HepG2 (cell line): ENCODE measurements at regions not wholly inside any gene's neighbourhood (a gene's known extent, or its start where the extent isn't known, plus 50 kb on each side); places are given as distances from the start of the nearest gene placed in this dataset.

Experiments used
- ATAC-seq: fragments of 200-7000 bp; cut with Tn5 transposase; 3 replicates; pipeline ENCODE4 v1.9.1; 2020; ENCODE audit warnings: mild to moderate bottlenecking, moderate library complexity
- BruUV-seq: library from RNA; stranded (reverse); fragments of 400-500 nt; replicated peaks from 2 replicates; lab custom pipeline; 2021; lab: Mats Ljungman, UMichigan
- CTCF ChIA-PET: fragments of 300-600 bp; formaldehyde crosslinking; extraction: SDS; loops from one replicate; lab custom pipeline; 2021; ENCODE audit warnings: low total read pairs, inconsistent platforms, low intra/inter-chr PET ratio; lab: Yijun Ruan, JAX
- POLR2A ChIA-PET: fragments of 350-600 bp; sonication (Branson Sonifier 250); formaldehyde crosslinking; loops from one replicate; lab custom pipeline; 2020; ENCODE audit warnings: antibody characterized with exemption, inconsistent platforms; lab: Yijun Ruan, JAX
- DNase-seq: peaks from one replicate; pipeline ENCODE4 v3.0.0-alpha.2; 2015; ENCODE audit warnings: low spot score
- FAIRE-seq: peaks from 3 replicates; lab custom pipeline; 2011; peaks lifted over from hg19 to GRCh38; lab: Jason Lieb, UNC
- H2AFZ ChIP-seq: one replicate; pipeline ENCODE4 v1.6.1; 2011; ENCODE audit warnings: low read length, inconsistent platforms
- H3K27ac ChIP-seq: fragments of 300-600 bp; 3 replicates; pipeline ENCODE4 v1.8.0; 2011; ENCODE audit warnings: mixed run types, mild to moderate bottlenecking, mixed read lengths, low read length, inconsistent platforms; ENCODE audit not compliant: insufficient read depth; ENCODE audit errors: extremely low read length
- H3K27me3 ChIP-seq, 2 experiments: fragments of 200-600 bp in 1 of 2; 2 replicates in 1 of 2; 3 replicates in 1 of 2; pipeline versions ENCODE4 v1.6.0 to v1.8.0; 2011; ENCODE audit warnings: low read length in 2 of 2, mild to moderate bottlenecking in 2 of 2, moderate library complexity in 2 of 2, inconsistent platforms in 1 of 2; ENCODE audit not compliant: insufficient read depth in 2 of 2, control insufficient read depth in 1 of 2
- H3K36me3 ChIP-seq, 2 experiments: fragments of 200-600 bp in 1 of 2; replicated peaks in 1 of 2; 2 replicates in 1 of 2; 3 replicates in 1 of 2; pipeline versions ENCODE4 v1.5.1 to v1.8.0; 2011; ENCODE audit warnings: low read length in 2 of 2, inconsistent platforms in 1 of 2; ENCODE audit not compliant: insufficient read depth in 2 of 2, control insufficient read depth in 1 of 2
- H3K4me1 ChIP-seq: 2 replicates; pipeline ENCODE4 v1.5.1; 2012; ENCODE audit warnings: low read length, inconsistent platforms; ENCODE audit not compliant: insufficient read depth
- H3K4me2 ChIP-seq: 2 replicates; pipeline ENCODE4 v1.6.0; 2011; ENCODE audit warnings: low read depth, low read length, inconsistent platforms
- H3K4me3 ChIP-seq, 3 experiments: fragments of 200-600 bp in 1 of 3; sonication (generic), shearing (Covaris generic) in 1 of 3; replicated peaks in 1 of 3; 2 replicates each; pipeline ENCODE4 v1.5.1; 2011 to 2016; ENCODE audit warnings: low read length in 3 of 3, inconsistent platforms in 2 of 3, low read depth in 2 of 3, mild to moderate bottlenecking in 2 of 3, control low read depth in 1 of 3, mixed read lengths in 1 of 3; ENCODE audit not compliant: insufficient read depth in 1 of 3
- H3K79me2 ChIP-seq: one replicate; pipeline ENCODE4 v1.6.1; 2011; ENCODE audit warnings: low read length, inconsistent platforms; ENCODE audit not compliant: insufficient read depth
- H3K9ac ChIP-seq: 2 replicates; pipeline ENCODE4 v1.6.0; 2011; ENCODE audit warnings: mild to moderate bottlenecking, low read depth, low read length, inconsistent platforms; ENCODE audit not compliant: insufficient read depth
- H3K9me3 ChIP-seq: 2 replicates; pipeline ENCODE4 v1.5.1; 2012; ENCODE audit warnings: mild to moderate bottlenecking, low read length
- H4K20me1 ChIP-seq: 2 replicates; pipeline ENCODE4 v1.6.0; 2011; ENCODE audit warnings: inconsistent platforms, mild to moderate bottlenecking, low read length, moderate library complexity; ENCODE audit not compliant: insufficient read depth
- ARNTL ChIP-seq: sonication (generic); formaldehyde crosslinking; IDR thresholded peaks from 2 replicates; pipeline ENCODE4 v1.4.0; 2020; ENCODE audit warnings: mild to moderate bottlenecking, missing genetic modification reagents
- CHD4 ChIP-seq: fragments of 200-600 bp; sonication (generic); IDR thresholded peaks from 2 replicates; pipeline ENCODE4 v1.7.0; 2017; ENCODE audit warnings: mild to moderate bottlenecking, low read length, borderline replicate concordance
- NFIB ChIP-seq: sonication (generic); formaldehyde crosslinking; IDR thresholded peaks from 2 replicates; pipeline ENCODE4 v1.9.0; 2021; ENCODE audit warnings: missing genetic modification reagents, mild to moderate bottlenecking, borderline replicate concordance
- SMAD9 ChIP-seq: sonication (generic); formaldehyde crosslinking; IDR thresholded peaks from 2 replicates; pipeline ENCODE4 v1.5.1; 2020; ENCODE audit warnings: mild to moderate bottlenecking, missing genetic modification reagents
- SP4 ChIP-seq: sonication (generic); formaldehyde crosslinking; IDR thresholded peaks from 2 replicates; pipeline ENCODE4 v1.8.1; 2023; ENCODE audit warnings: mild to moderate bottlenecking, missing genetic modification reagents
- ZNF235 ChIP-seq: sonication (generic); formaldehyde crosslinking; IDR thresholded peaks from 2 replicates; pipeline ENCODE4 v1.8.1; 2023; ENCODE audit warnings: mild to moderate bottlenecking, missing genetic modification reagents, borderline replicate concordance
- ZNF552 ChIP-seq: sonication (generic); formaldehyde crosslinking; IDR thresholded peaks from 2 replicates; pipeline ENCODE4 v1.9.0; 2022; ENCODE audit warnings: missing genetic modification reagents, mild to moderate bottlenecking, borderline replicate concordance
- WGBS: methylation state at CpG from one replicate; pipeline ENCODE4 v1.1.6; 2017; ENCODE audit warnings: low lambda C conversion rate; 5-methylcytosine and 5-hydroxymethylcytosine counted together
- in situ Hi-C: cut with HindIII; loops from 2 replicates; pipeline ENCODE4 v1.10.0; 2017; ENCODE audit warnings: low pct_unique_long_range_greater_than_20kb; ENCODE audit not compliant: extremely low pct_ligation_motif_present
- intact Hi-C: fragments of 100-400 bp; cut with micrococcal nuclease; formaldehyde crosslinking; loops from one replicate; pipeline ENCODE4 v1.10.0; 2022; ENCODE audit not compliant: unreplicated experiment

DNA sequence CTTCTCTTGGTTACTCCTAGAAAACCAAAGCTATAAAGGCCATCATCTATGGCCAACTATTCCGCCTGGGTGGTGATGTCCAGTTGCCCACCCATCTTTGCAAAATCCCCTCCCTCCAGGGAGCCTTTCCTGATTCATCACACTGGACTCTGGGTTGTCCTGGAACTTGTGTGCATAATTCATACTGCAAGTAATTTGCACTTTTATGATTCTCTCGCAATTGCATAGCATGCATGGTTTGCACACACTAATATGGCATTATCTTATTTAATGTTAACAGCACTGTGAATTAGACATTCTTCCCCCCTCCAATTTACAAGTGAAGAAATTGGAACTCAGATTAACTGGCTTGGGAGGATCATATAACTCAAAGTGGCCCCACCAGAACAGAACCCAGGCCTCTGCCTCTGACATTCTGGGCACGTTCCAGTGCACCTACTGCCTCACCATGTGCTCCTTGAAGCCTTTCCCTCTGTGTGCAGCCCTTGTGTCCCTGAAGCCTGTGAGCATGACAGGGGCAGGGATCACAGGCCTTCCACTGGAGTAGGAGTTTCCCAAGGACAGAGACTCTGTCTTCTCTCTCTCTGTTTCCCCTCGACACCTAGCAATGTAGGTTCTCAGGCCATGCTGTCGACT lies 98.9 kb upstream of the IPO9 start:
- WGBS, result 40% methylated on average over 5 of the region's 5 CpGs
- POLR2A ChIA-PET, result no interaction called here

GRCh38 chr1:201730611-201731010 lies 98.3 kb upstream of the IPO9 start:
- H3K27ac ChIP-seq, result no peak overlapping the region
- WGBS, result 0% methylated on average over 2 of the region's 2 CpGs

More for the DNA sequence above, 98.9 kb upstream of the IPO9 start:
- Histone ChIP-seq H3K4me3 (no peak overlapping the region), H4K20me1 (no peaks in the 10 kb centered on the region), H3K27ac (no peak overlapping the region), H3K79me2 (no peaks in the 10 kb centered on the region), H3K9me3 (no peaks in the 10 kb centered on the region), H2AFZ (no peak overlapping the region), H3K36me3 (no peaks in the 10 kb centered on the region), H3K4me2 (no peak overlapping the region), H3K4me1 (no peaks in the 10 kb centered on the region), H3K9ac (no peak overlapping the region), H3K27me3 (peaks cover 0 to 25% of the 10 kb centered on the region in 2 experiments; a peak in 3 of 5 replicates)
- TF ChIP-seq SMAD9 (CRISPR knock-in tag), result no peak
- intact Hi-C loops (no loop called here), in situ Hi-C loops (no loop called here)
- ATAC-seq, result no peak
- DNase-seq, result no peak
- no peak for FAIRE-seq
- CTCF ChIA-PET, result no interaction called here
- BruUV-seq, result no TSS peak

More at GRCh38 chr1:201730611-201731010, 98.3 kb upstream of the IPO9 start:
- Histone ChIP-seq H3K9me3 (no peaks in the 10 kb centered on the region), H4K20me1 (no peaks in the 10 kb centered on the region), H3K4me2 (no peak overlapping the region), H2AFZ (no peak overlapping the region), H3K36me3 (no peaks in the 10 kb centered on the region), H3K4me1 (no peaks in the 10 kb centered on the region), H3K4me3 (no peak overlapping the region), H3K27me3 (peaks cover 0 to 28% of the 10 kb centered on the region in 2 experiments; a peak in 3 of 5 replicates), H3K79me2 (no peaks in the 10 kb centered on the region), H3K9ac (no peak overlapping the region)
- ChIA-PET CTCF (no interaction called here), POLR2A (no interaction called here)
- no peak for FAIRE-seq
- DNase-seq, result no peak
- no peak for ATAC-seq
- no peak for TF ChIP-seq ZNF235
- TF ChIP-seq NFIB (CRISPR knock-in tag), result no peak
- TF ChIP-seq SP4 (CRISPR knock-in tag), result no peak
- TF ChIP-seq ZNF552 (CRISPR knock-in tag), result no peak
- no peak for TF ChIP-seq CHD4
- no peak for TF ChIP-seq ARNTL (CRISPR knock-in tag)
- no TSS peak for BruUV-seq
- in situ Hi-C loops, result no loop called here
- intact Hi-C loops, result no loop called here
